ENCODE measurements at regions not wholly inside any gene's neighbourhood (a gene's known extent, or its start where the extent isn't known, plus 50 kb on each side); places are given as distances from the start of the nearest gene placed in this dataset.

GRCh38 chr3:104519468-104520227 lies 847.1 kb upstream of the ALCAM start:
- no peak for DNase-seq (ENCODE audit: low read depth)
- no peak overlapping the region for H3K4me3 ChIP-seq (ENCODE audit: low read depth, low read length)
- no peak for TF ChIP-seq CTCF (IDR thresholded peaks at IDR 0.05; ENCODE audit: control insufficient read depth, extremely low read depth, insufficient read depth)

GRCh38 chr3:104520228-104520655 lies 846.5 kb upstream of the ALCAM start:
- H3K4me3 ChIP-seq (ENCODE audit: low read depth, low read length) = no peak overlapping the region
- no peak for TF ChIP-seq CTCF (IDR thresholded peaks at IDR 0.05; ENCODE audit: control insufficient read depth, extremely low read depth, insufficient read depth)
- DNase-seq (ENCODE audit: low read depth) = no peak

GRCh38 chr3:104521606-104522336 lies 844.9 kb upstream of the ALCAM start:
- no peak for TF ChIP-seq CTCF (IDR thresholded peaks at IDR 0.05; ENCODE audit: control insufficient read depth, extremely low read depth, insufficient read depth)
- DNase-seq (ENCODE audit: low read depth) = no peak
- H3K4me3 ChIP-seq (ENCODE audit: low read depth, low read length) = no peak overlapping the region

GRCh38 chr3:104523136-104523535 lies 843.6 kb upstream of the ALCAM start:
- no peak for TF ChIP-seq CTCF (IDR thresholded peaks at IDR 0.05; ENCODE audit: control insufficient read depth, extremely low read depth, insufficient read depth)
- H3K4me3 ChIP-seq (ENCODE audit: low read depth, low read length) = no peak overlapping the region
- DNase-seq (ENCODE audit: low read depth) = no peak

GRCh38 chr3:104526901-104527401 lies 839.8 kb upstream of the ALCAM start:
- no peak for TF ChIP-seq CTCF (IDR thresholded peaks at IDR 0.05; ENCODE audit: control insufficient read depth, extremely low read depth, insufficient read depth)
- DNase-seq (ENCODE audit: low read depth) = no peak
- no peak overlapping the region for H3K4me3 ChIP-seq (ENCODE audit: low read depth, low read length)

- TF ChIP-seq CTCF (IDR thresholded peaks at IDR 0.05; ENCODE audit: control insufficient read depth, extremely low read depth, insufficient read depth) = no peak
- no peak overlapping the region for H3K4me3 ChIP-seq (ENCODE audit: low read depth, low read length)
- DNase-seq (ENCODE audit: low read depth) = no peak
These were observed 835.8 kb upstream of the ALCAM start for GRCh38 chr3:104530934-104531333.
